ENCODE measurements at regions not wholly inside any gene's neighbourhood (a gene's known extent, or its start where the extent isn't known, plus 50 kb on each side); places are given as distances from the start of the nearest gene placed in this dataset.

- DNase-seq (ENCODE audit: low read depth) = no peak
These were observed 250.1 kb upstream of the SATB1 start for GRCh38 chr3:18675197-18675596.

- DNase-seq (ENCODE audit: low read depth) = no peak
These were observed 247.4 kb upstream of the SATB1 start for GRCh38 chr3:18672561-18672960.

DNA sequence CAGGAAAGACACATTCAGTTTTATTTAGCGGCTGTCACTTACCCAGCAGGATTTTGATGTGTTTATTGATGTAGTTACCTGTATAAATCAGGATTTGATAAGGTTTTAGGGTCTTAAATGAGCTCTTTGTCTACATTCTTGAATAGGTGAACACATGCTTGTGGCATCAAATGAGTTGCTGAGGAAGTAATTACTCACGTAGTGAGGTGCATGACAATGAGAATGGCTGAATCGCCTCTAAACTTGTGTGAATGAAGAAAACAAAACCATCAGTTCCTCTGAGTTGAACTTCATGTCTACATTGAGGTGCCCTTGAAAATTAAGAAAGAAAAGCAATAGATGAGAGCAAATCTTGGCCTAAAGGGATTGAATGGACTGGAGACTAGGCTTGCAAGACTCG lies 245.6 kb upstream of the SATB1 start:
- DNase-seq (ENCODE audit: low read depth) = no peak

DNA sequence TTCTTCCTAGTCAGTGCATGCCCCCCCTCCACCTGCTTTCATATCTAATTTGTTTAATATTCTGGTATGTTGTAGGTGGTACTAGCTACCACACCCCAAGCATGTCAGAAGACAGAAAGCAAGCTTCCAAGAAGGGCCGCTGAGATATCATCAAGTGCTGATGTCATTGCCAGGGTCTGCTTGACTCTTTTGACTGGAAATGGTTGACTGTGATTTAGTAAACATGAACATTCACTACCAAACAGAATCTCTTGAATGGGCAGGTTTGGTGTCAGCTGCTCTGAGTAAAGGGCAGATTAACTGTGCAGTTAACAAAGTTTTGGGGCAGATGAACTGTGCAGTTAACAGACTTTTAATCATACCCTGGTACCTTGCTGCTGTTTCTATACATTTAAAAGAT lies 244.2 kb upstream of the SATB1 start:
- DNase-seq (ENCODE audit: low read depth) = no peak

DNA sequence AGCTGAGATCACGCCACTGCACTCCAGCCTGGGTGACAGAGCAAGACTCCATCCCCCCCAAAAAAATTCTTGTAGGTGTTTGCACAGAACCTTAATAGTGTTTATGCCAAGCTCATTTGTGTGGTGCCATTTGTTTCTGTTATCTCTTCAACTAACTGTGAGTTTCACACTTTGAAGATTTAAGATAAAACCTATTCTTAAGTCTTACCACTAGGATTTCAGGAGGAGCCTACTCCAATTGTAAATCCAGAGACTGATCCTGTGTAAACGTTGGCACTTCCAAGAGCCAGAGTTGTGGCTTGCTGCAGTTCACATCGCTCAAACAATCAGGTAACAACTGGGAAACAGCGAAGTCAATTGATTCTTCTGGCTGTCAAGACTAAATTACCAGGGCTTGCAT lies 242.4 kb upstream of the SATB1 start:
- DNase-seq (ENCODE audit: low read depth) = no peak

DNA sequence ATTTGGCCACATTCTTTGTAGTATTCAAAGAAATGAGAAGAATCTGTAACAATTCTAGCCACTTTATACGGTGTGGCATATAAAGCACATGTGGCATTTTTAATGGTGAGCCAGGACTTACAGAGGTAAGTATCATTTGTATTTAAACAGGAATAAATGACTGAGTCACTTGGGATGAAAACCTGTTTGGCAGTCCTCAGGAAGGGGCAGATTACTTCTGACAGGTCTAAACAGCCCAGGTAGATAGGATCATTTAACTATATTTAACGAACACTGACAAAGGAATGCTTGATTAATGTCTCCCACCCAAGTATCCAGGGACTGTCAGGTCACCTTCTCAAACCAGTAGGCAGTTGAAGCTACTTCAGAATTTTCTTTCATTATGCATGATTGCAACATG lies 241.5 kb upstream of the SATB1 start:
- no peak for DNase-seq (ENCODE audit: low read depth)

GRCh38 chr3:18660059-18660458 lies 234.9 kb upstream of the SATB1 start:
- DNase-seq (ENCODE audit: low read depth) = no peak

DNA sequence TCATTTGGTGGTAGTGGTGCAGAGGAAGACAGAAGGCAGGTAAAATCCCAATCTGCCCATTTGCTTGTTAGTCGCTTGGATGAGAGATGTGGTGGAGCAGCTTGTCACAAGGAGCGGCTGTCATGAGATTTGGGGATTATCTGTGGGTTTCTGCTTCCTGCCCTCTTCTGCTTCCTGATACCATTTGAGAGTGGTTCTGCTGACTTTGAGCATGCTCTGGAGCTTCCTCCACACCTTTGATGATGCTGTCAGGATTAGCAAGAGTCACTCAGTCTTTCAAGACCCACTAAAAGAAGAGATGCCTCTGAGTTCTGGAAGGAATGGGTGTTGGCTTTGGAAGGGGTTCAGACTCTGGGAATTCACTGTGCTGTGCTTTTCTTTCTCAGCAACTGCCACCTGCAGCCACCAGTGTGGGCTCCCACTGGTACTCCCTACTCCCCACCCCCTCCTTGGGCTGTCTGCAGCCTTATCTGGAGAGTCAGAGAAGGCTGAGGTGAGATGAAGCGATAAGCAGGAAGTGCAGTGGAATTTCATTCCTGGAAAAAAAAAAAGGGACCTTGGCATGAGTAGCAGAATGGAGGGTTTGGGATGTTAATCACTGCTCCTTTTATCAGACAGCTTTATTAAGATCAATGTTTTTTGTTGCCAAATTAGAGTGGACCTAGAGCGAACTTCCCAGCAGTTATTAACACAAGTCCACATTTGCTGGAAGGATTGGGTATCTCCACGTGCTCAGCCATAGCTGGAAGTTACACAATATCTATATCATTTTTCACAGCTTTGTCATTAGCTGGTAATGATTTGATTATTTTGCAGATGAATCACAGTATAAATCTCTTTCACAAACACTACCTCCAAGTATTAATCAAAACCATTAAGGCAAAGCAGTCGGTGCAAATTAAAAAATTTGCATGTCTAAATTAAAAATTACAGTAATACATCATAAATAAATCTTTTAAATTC lies 233.0 kb upstream of the SATB1 start:
- DNase-seq (ENCODE audit: low read depth) = no peak

DNA sequence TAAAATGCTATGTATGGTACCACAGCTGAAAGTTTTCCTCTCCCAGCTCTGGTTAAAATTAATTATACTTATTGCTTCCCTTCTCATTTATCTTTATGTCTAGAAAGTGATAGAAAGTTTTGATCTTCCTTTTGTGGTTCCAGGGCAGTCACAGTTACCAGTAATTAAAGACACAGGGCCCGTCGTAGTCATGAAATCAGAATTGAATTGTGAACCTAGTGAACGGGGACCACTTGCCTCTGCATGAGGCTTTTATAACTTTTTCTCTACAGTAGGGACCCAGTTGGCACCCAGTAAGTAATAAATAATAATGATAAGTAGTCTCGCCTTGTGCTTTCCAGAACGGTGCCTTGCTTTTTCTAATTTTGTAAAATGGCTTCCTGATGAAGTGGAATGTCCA lies 231.7 kb upstream of the SATB1 start:
- DNase-seq (ENCODE audit: low read depth) = no peak

DNA sequence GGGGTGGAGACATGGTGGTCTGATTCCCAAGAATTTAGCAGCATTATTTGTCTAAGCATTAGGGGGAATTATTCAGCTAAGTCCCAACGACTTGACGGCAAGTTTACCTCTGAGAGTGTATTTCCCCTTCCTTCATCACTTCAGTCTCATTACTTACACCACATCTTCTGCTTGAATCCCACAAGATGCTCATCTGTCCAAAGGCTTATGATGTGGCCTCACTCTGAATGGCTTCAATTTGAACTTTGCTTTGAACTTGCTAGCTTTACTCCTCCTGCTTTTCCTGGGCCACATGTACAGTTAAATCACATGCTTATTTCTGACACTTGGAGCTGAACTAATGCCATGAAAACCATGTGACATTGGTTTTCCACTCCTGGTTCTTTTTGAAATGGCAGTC lies 231.3 kb upstream of the SATB1 start:
- no peak for DNase-seq (ENCODE audit: low read depth)

GRCh38 chr3:18655827-18656226 lies 230.7 kb upstream of the SATB1 start:
- DNase-seq (ENCODE audit: low read depth) = no peak

- no peak for DNase-seq (ENCODE audit: low read depth)
These were observed 227.6 kb upstream of the SATB1 start for GRCh38 chr3:18652781-18653180.

DNA sequence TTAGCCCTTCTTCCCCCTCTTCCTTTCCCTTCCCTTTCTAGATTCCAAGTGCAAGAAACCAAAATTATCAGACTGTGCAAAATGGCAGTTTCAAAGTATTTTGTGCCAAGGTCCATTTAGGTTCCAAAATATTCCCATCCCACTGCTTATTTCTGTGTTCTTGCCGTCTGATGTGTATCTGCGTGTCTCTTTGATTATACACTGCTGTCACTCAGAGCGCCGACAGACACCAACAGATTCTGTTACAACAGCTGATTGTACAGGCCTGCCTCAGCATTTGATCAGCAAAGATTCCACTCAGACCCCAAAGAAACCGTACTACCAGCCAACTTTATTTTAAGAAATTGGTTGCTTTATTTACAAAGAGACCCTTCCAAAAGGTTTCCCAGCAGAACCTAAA lies 225.6 kb upstream of the SATB1 start:
- DNase-seq (ENCODE audit: low read depth) = no peak

- no peak for DNase-seq (ENCODE audit: low read depth)
These were observed 224.7 kb upstream of the SATB1 start for GRCh38 chr3:18649666-18650363.

DNA sequence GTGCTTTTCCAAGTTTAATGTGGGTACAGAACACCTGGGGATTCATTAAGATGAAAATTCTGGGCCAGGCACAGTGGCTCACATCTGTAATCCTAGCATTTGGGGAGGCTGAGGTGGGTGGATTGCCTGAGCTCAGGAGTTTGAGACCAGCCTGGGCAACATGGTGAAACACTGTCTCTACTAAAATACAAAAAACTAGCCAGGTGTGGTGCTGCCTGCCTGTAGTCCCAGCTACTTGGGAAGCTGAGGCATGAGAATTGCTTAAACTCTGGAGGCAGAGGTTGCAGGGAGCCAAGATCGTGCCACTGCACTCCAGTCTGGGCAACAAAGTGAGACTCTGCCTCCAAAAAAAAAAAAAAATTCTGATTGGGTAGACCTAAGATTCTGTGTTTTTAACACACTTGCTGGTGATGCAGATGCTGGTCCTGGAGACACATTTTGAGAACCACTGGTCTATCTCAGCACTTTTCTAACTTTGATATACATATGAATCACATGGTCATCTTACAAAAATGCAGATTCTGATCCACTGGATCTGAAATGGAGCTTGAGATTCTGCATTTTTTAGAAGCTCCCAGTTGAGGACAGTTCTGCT lies 223.8 kb upstream of the SATB1 start:
- no peak for DNase-seq (ENCODE audit: low read depth)

DNA sequence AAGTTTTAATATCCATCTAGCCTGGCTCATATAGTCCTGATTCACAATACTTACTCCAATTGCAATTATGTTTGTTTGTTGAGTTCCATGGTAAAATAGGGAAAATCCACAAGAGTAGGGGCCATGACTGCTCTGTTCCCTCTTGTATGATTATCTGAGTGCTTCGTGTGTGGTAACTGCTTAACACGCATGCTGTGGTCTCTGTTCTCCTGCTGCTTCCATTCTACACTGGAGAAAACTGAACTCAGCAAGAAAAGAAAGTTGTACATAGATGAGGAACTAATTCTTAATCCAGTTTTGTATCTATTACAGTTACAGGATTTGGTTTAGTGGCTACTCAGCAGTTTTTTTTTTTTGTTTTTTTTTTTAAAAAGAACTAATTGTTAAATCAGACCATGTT lies 223.0 kb upstream of the SATB1 start:
- no peak for DNase-seq (ENCODE audit: low read depth)

- no peak for DNase-seq (ENCODE audit: low read depth)
These were observed 220.5 kb upstream of the SATB1 start for GRCh38 chr3:18645619-18646018.

- DNase-seq (ENCODE audit: low read depth) = no peak
These were observed 218.1 kb upstream of the SATB1 start for GRCh38 chr3:18643281-18643680.

DNA sequence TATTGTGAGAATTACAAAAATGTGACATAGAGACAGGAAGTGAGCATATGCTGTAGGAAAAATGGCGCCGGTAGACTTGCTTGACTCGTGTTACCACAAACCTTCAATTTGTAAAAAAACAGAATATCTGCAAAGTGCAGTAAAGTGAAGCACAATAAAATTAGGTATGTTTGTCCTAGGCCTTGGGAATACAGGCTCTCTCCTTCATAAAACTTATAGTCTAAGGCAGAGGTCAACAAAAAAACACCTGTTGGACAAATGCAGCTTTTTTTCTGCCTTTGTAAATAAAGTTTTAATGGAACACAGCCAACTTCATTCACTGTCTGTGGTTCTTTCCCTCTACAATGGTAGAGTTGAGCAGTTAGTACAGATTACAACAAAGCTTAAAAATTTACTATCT lies 216.8 kb upstream of the SATB1 start:
- no peak for DNase-seq (ENCODE audit: low read depth)

DNA sequence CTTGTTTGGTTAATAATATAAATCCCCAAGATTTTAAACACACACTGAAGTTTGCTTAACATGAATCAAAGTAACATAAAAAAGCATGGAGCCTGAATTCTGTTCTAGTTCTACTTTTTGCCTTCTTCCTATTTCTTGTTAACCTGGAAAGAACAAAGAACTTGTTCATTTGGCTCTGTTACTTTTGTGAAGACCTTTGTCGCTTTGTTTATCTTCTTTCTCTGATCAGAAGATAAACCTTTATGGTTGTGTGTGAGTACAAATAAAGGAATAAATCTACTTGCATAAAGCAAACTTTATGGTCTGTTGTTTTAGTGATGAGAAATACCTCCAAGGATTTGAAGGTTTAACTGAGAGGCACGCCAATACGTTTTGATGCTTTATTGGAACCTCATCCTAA lies 210.1 kb upstream of the SATB1 start:
- no peak for DNase-seq (ENCODE audit: low read depth)

GRCh38 chr3:18634461-18634860 lies 209.3 kb upstream of the SATB1 start:
- DNase-seq (ENCODE audit: low read depth) = no peak

DNA sequence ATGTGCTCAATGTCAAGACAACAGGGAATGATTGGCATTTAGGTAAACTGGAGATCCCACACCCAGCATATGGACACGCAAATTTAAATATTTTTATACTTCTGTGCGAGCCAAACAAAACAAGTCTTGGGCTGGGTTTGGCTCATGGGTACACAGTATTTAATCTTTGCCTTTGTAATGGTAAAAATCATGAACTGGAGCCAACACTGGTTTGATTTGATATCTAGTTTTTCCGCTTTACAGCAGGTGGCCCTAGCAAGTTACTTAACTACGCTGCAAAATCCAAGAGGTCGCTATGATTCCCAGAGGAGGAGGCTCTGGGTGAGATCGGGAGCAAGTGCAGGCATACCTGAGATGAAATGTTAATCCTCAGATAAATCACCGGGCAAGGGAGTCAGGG lies 207.9 kb upstream of the SATB1 start:
- DNase-seq (ENCODE audit: low read depth) = no peak

- no peak for DNase-seq (ENCODE audit: low read depth)
These were observed 205.2 kb upstream of the SATB1 start for GRCh38 chr3:18630295-18630694.

Measured in stimulated activated CD8-positive, alpha-beta memory T cell treated with anti-CD3 and anti-CD28 coated beads, Interleukin-7, amount 100 ng/mL, for 24 hours (primary cell).